GM12878 (cell line): ENCODE measurements at regions not wholly inside any gene's neighbourhood (a gene's known extent, or its start where the extent isn't known, plus 50 kb on each side); places are given as distances from the start of the nearest gene placed in this dataset.

Experiments
- ATAC-seq: fragments of 200-7000 bp; cut with Tn5 transposase; 3 replicates; pipeline ENCODE4 v1.9.1; 2020; ENCODE audit warnings: mild to moderate bottlenecking, moderate library complexity
- BruUV-seq: library from RNA; stranded (reverse); fragments of 400-500 nt; replicated peaks from 2 replicates; lab custom pipeline; 2021; lab: Mats Ljungman, UMichigan
- CTCF ChIA-PET: fragments of 300-600 bp; sonication (Branson Sonifier 250); formaldehyde crosslinking; extraction: SDS; loops from one replicate; lab custom pipeline; 2021; ENCODE audit warnings: inconsistent platforms; lab: Yijun Ruan, JAX
- POLR2A ChIA-PET: fragments of 350-600 bp; formaldehyde crosslinking; extraction: SDS; loops from one replicate; lab custom pipeline; 2021; ENCODE audit warnings: inconsistent platforms; lab: Charles Lee
- RAD21 ChIA-PET: fragments of 300-600 bp; sonication (Branson Sonifier 250); formaldehyde crosslinking; loops from one replicate; lab custom pipeline; 2023; ENCODE audit warnings: antibody characterized with exemption; ENCODE audit not compliant: unreplicated experiment; lab: Charles Lee
- SMC1A ChIA-PET: fragments of 300-600 bp; sonication (Branson Sonifier 250); formaldehyde crosslinking; loops from one replicate; lab custom pipeline; 2023; ENCODE audit not compliant: unreplicated experiment, uncharacterized antibody; lab: Charles Lee
- DNase-seq: peaks from one replicate; pipeline ENCODE4 v3.0.0-alpha.2; 2011; ENCODE audit warnings: low read depth, low spot score
- FAIRE-seq: peaks from 3 replicates; lab custom pipeline; 2011; peaks lifted over from hg19 to GRCh38; lab: Jason Lieb, UNC
- H2AFZ ChIP-seq: 2 replicates; pipeline ENCODE4 v1.6.0; 2011; ENCODE audit warnings: low read depth, low read length, control low read depth; ENCODE audit not compliant: control insufficient read depth
- H3K27ac ChIP-seq: 2 replicates; pipeline ENCODE4 v1.5.1; 2011; ENCODE audit warnings: control low read depth; ENCODE audit not compliant: control insufficient read depth, insufficient read depth
- H3K27me3 ChIP-seq, 2 experiments: replicated peaks in 1 of 2; 2 replicates each; pipeline versions ENCODE4 v1.6.0 to v1.6.1; 2011; ENCODE audit warnings: low read length in 1 of 2; ENCODE audit not compliant: control insufficient read depth in 2 of 2, insufficient read depth in 2 of 2
- H3K36me3 ChIP-seq, 2 experiments: 2 replicates each; pipeline ENCODE4 v1.5.1; 2011; ENCODE audit warnings: low read length in 1 of 2; ENCODE audit not compliant: control insufficient read depth in 2 of 2, insufficient read depth in 2 of 2
- H3K4me1 ChIP-seq: 2 replicates; pipeline ENCODE4 v1.6.1; 2011; ENCODE audit warnings: mild to moderate bottlenecking, low read length, moderate library complexity, mixed read lengths; ENCODE audit not compliant: control insufficient read depth, insufficient read depth
- H3K4me2 ChIP-seq: 2 replicates; pipeline ENCODE4 v1.6.0; 2011; ENCODE audit warnings: control low read depth; ENCODE audit not compliant: control insufficient read depth, insufficient read depth
- H3K4me3 ChIP-seq: fragments of 200-600 bp; sonication (generic); 2 replicates; pipeline ENCODE4 v1.5.1; 2016
- H3K79me2 ChIP-seq: 2 replicates; pipeline ENCODE4 v1.6.0; 2011; ENCODE audit warnings: low read length; ENCODE audit not compliant: control insufficient read depth, insufficient read depth
- H3K9ac ChIP-seq: 2 replicates; pipeline ENCODE4 v1.8.0; 2011; ENCODE audit warnings: low read length, control low read depth, mixed read lengths; ENCODE audit not compliant: control insufficient read depth, insufficient read depth
- H3K9me3 ChIP-seq: replicated peaks from 3 replicates; pipeline ENCODE4 v1.5.1; 2011; ENCODE audit warnings: mild to moderate bottlenecking, low read length; ENCODE audit not compliant: control insufficient read depth, insufficient read depth
- H4K20me1 ChIP-seq: 2 replicates; pipeline ENCODE4 v1.6.0; 2011; ENCODE audit not compliant: control insufficient read depth, insufficient read depth
- CBX3 ChIP-seq: fragments of 200-600 bp; sonication (generic); IDR thresholded peaks from 2 replicates; pipeline ENCODE4 v1.6.1; 2016; ENCODE audit warnings: low read depth, borderline replicate concordance
- EZH2 ChIP-seq: IDR thresholded peaks from 2 replicates; pipeline ENCODE4 v1.6.1; 2012; ENCODE audit warnings: low read depth, mild to moderate bottlenecking, control low read depth, inconsistent platforms, low read length, borderline replicate concordance; ENCODE audit not compliant: control insufficient read depth
- FOS ChIP-seq: IDR thresholded peaks from 3 replicates; pipeline ENCODE4 v1.6.1; 2011; ENCODE audit warnings: borderline replicate concordance; ENCODE audit not compliant: insufficient read length; ENCODE audit errors: extremely low read depth
- JUNB ChIP-seq: IDR thresholded peaks from 2 replicates; pipeline ENCODE4 v1.6.1; 2016; ENCODE audit warnings: antibody characterized with exemption, mild to moderate bottlenecking
- KDM1A ChIP-seq: fragments of 200-600 bp; sonication (generic); IDR thresholded peaks from 2 replicates; pipeline ENCODE4 v1.6.1; 2016; ENCODE audit warnings: borderline replicate concordance
- NFIC ChIP-seq: IDR thresholded peaks from 2 replicates; pipeline ENCODE4 v1.6.1; 2012; ENCODE audit warnings: low read depth, mild to moderate bottlenecking, inconsistent platforms, low read length, moderate library complexity
- NFXL1 ChIP-seq: fragments of 450-650 bp; IDR thresholded peaks from 2 replicates; pipeline ENCODE4 v1.6.1; 2017; ENCODE audit warnings: antibody characterized with exemption, mild to moderate bottlenecking, borderline replicate concordance
- NR2C1 ChIP-seq: fragments of 450-650 bp; IDR thresholded peaks from 2 replicates; pipeline ENCODE4 v1.6.1; 2017; ENCODE audit warnings: antibody characterized with exemption, mild to moderate bottlenecking, moderate library complexity
- PAX5 ChIP-seq: IDR thresholded peaks from 2 replicates; pipeline ENCODE4 v1.6.1; 2011; ENCODE audit warnings: low read depth, low read length, borderline replicate concordance
- SMAD5 ChIP-seq: IDR thresholded peaks from 2 replicates; pipeline ENCODE4 v1.6.1; 2016; ENCODE audit warnings: antibody characterized with exemption, low read depth
- SMC3 ChIP-seq: IDR thresholded peaks from 2 replicates; pipeline ENCODE4 v1.6.1; 2011; ENCODE audit warnings: low read length, improper control_type of control experiment, borderline replicate concordance
- USF2 ChIP-seq: IDR thresholded peaks from 2 replicates; pipeline ENCODE4 v1.6.1; 2011; ENCODE audit warnings: low read depth, low read length, improper control_type of control experiment, borderline replicate concordance
- YBX1 ChIP-seq: fragments of 450-650 bp; IDR thresholded peaks from 2 replicates; pipeline ENCODE4 v1.6.1; 2016; ENCODE audit warnings: antibody characterized with exemption
- ZBTB40 ChIP-seq: fragments of 450-650 bp; IDR thresholded peaks from 2 replicates; pipeline ENCODE4 v1.6.1; 2016; ENCODE audit warnings: mild to moderate bottlenecking, moderate library complexity, borderline replicate concordance
- ZNF217 ChIP-seq: fragments of 450-650 bp; IDR thresholded peaks from 2 replicates; pipeline ENCODE4 v1.6.1; 2017; ENCODE audit warnings: antibody characterized with exemption, mild to moderate bottlenecking
- WGBS: methylation state at CpG from one replicate; pipeline ENCODE4 v1.1.6; 2016; ENCODE audit warnings: low lambda C conversion rate; ENCODE audit not compliant: insufficient replicate concordance, insufficient coverage; ENCODE audit errors: missing lambda C conversion rate; 5-methylcytosine and 5-hydroxymethylcytosine counted together
- in situ Hi-C: fragments of 300-500 bp; cut with MboI; formaldehyde crosslinking; loops from 9 replicates; pipeline ENCODE4 v1.14.3; 2018; ENCODE audit warnings: mixed read lengths
- intact Hi-C: fragments of 100-400 bp; cut with micrococcal nuclease; formaldehyde crosslinking; loops from one replicate; pipeline ENCODE4 v1.14.2; 2022; ENCODE audit not compliant: unreplicated experiment

- TF ChIP-seq NFIC (no peak), JUNB (no peak), NFXL1 (no peak), PAX5 (no peak), NR2C1 (no peak), YBX1 (no peak), USF2 (no peak), ZNF217 (no peak)
- TF ChIP-seq, all 136 proteins: peak for 0
Measured at GRCh38 chr14:57078054-57078453, 190.7 kb downstream of the EXOC5 start (continued).

- WGBS: 45% methylated on average over 5 of the region's 5 CpGs
- no peak overlapping the region for H3K9ac ChIP-seq
- peaks cover 0 to 1% of the 10 kb centered on the region in 2 experiments; a peak in 1 of 4 replicates for H3K27me3 ChIP-seq
- H3K79me2 ChIP-seq: no peaks in the 10 kb centered on the region
- no peak overlapping the region for H3K4me3 ChIP-seq
- no peaks in the 10 kb centered on the region for H3K9me3 ChIP-seq
- ChIA-PET CTCF (no interaction called here), RAD21 (no interaction called here), POLR2A (interaction anchor here (0.6 kb wide), 1 partner anchor 340 kb away, joined by 6 read pairs; no protein-coding TSS in a partner anchor), SMC1A (no interaction called here)
- H3K36me3 ChIP-seq: no peaks in the 10 kb centered on the region
- TF ChIP-seq CBX3 (no peak), FOS (no peak), KDM1A (no peak), EZH2 (no peak), SMAD5 (no peak), SMC3 (no peak), ZBTB40 (no peak)
- no peak for FAIRE-seq
- H2AFZ ChIP-seq: no peak overlapping the region
- intact Hi-C loops (no loop called here), in situ Hi-C loops (no loop called here)
- H3K4me2 ChIP-seq: no peak overlapping the region
- H4K20me1 ChIP-seq: no peaks in the 10 kb centered on the region
- H3K4me1 ChIP-seq: no peaks in the 10 kb centered on the region
- no peak for DNase-seq
- no TSS peak for BruUV-seq
- no peak for ATAC-seq
- no peak overlapping the region for H3K27ac ChIP-seq
Measured at GRCh38 chr14:57073986-57074385, 194.7 kb downstream of the EXOC5 start.
